ENCODE measurements at regions not wholly inside any gene's neighbourhood (a gene's known extent, or its start where the extent isn't known, plus 50 kb on each side); places are given as distances from the start of the nearest gene placed in this dataset.

- DNase-seq, result peak; percentile 5
Observed at GRCh38 chr9:86405926-86406325, 51.7 kb upstream of the TUT7 start.

GRCh38 chr9:86405086-86405491 is 50.9 kb upstream of the TUT7 start:
- DNase-seq, result no peak
